ENCODE measurements at regions not wholly inside any gene's neighbourhood (a gene's known extent, or its start where the extent isn't known, plus 50 kb on each side); places are given as distances from the start of the nearest gene placed in this dataset.
A peak's percentile ranks its signal among the peaks of the same experiment; 100 is the strongest.

DNA sequence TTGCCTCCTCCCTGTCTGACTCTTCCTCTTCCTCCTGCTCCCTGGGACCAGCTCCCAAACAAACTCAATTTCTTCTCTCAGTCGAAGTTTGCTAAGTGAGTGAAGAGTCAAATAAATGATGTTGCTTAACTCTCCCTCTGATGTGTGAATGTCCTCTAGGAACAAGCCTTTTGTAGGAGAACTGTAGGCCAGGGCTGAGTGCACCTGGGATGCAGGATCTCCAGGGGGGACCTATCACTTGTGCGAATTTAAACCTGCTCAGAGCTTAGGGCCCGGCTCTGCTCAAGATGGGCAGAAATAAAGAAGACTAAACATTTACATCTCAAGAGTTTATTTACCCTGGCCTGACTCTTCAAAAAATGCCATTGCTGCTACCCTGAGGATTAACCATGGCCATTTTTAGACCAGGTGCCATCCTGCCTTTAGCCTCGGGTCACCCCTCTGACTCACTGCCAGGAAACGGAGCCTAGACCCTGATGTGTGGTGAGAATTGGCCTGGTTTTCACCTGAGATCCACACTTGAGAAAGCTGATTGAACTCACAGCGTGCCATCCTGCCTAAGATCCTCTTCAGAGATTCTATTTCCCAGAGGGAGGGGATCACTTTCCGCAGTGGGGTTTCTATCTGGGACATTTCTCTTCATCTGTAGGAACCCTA lies 63.6 kb upstream of the CD93 start:
- Histone ChIP-seq H3K36me3 (ENCODE audit: control insufficient read depth in 1 of 2, insufficient read depth in 2 of 2, low read length in 2 of 2) (no peaks in the 10 kb centered on the region), H3K9me3 (ENCODE audit: control insufficient read depth in 1 of 2, low read length in 2 of 2) (no peaks in the 10 kb centered on the region), H3K4me3 (ENCODE audit: low read depth in 1 of 2, low read length in 2 of 2) (no peak overlapping the region), H3K4me1 (ENCODE audit: control insufficient read depth in 1 of 2, insufficient read depth in 2 of 2, low read length in 2 of 2) (peaks cover 15 to 19% of the 10 kb centered on the region in 2 donors), H3K27ac (ENCODE audit: low read depth, low read length) (no peak overlapping the region), H3K9ac (ENCODE audit: low read depth in 1 of 2, low read length in 2 of 2) (no peak overlapping the region), H3K27me3 (ENCODE audit: control insufficient read depth in 1 of 2, insufficient read depth in 2 of 2, low read length in 2 of 2) (no peaks in the 10 kb centered on the region)

- Histone ChIP-seq H3K27ac (ENCODE audit: low read depth, low read length) (no peak overlapping the region), H3K9ac (ENCODE audit: low read depth in 1 of 2, low read length in 2 of 2) (no peak overlapping the region)
These were observed 62.8 kb upstream of the CD93 start for GRCh38 chr20:23148731-23149570.

DNA sequence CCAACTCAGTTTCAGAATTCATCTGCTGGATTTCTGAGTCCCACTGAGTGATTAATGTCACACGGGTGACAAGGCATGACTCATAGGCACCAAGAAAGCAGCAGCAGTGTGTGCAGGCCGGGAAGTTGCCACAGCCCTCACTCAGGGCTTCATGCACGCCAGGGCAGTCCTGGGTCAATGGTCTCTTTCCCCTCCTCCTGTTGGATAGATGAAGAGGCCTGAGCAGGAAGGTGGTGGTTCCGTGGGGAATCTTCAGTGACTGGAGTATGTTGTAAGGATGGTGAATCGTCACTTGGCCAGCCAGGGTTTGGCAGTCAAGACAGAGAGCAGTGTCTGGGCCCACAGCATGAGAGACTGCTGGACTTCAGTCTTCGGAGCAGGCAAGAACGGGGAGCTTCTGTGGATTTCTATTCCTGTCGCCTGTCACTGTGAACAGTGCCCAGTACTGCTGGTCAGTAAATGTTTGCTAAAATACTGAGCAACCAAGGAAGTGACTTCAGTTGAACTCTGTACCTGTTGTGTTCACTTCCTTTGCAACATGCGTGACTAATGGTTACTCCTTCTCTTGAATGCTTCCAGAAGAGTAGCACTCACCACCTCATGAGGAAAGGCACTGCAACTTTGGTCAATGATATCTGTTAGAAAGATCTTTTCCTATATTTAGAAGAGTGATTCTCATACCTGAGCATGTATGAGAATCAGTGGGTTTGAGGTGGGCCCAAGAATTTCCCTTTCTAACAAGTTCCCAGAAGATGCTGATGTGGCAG lies 62.0 kb upstream of the CD93 start:
- Histone ChIP-seq H3K27me3 (ENCODE audit: control insufficient read depth in 1 of 2, insufficient read depth in 2 of 2, low read length in 2 of 2) (no peaks in the 10 kb centered on the region), H3K4me1 (ENCODE audit: control insufficient read depth in 1 of 2, insufficient read depth in 2 of 2, low read length in 2 of 2) (peaks cover 15 to 16% of the 10 kb centered on the region in 2 donors), H3K9me3 (ENCODE audit: control insufficient read depth in 1 of 2, low read length in 2 of 2) (no peaks in the 10 kb centered on the region), H3K9ac (ENCODE audit: low read depth in 1 of 2, low read length in 2 of 2) (no peak overlapping the region), H3K4me3 (ENCODE audit: low read depth in 1 of 2, low read length in 2 of 2) (no peak overlapping the region), H3K36me3 (ENCODE audit: control insufficient read depth in 1 of 2, insufficient read depth in 2 of 2, low read length in 2 of 2) (no peaks in the 10 kb centered on the region), H3K27ac (ENCODE audit: low read depth, low read length) (peak overlapping the region; percentile 53)

More at GRCh38 chr20:23148731-23149570, 62.8 kb upstream of the CD93 start:
- H3K9me3 ChIP-seq (ENCODE audit: control insufficient read depth in 1 of 2, low read length in 2 of 2) = no peaks in the 10 kb centered on the region
- no peaks in the 10 kb centered on the region for H3K36me3 ChIP-seq (ENCODE audit: control insufficient read depth in 1 of 2, insufficient read depth in 2 of 2, low read length in 2 of 2)
- no peak overlapping the region for H3K4me3 ChIP-seq (ENCODE audit: low read depth in 1 of 2, low read length in 2 of 2)
- H3K27me3 ChIP-seq (ENCODE audit: control insufficient read depth in 1 of 2, insufficient read depth in 2 of 2, low read length in 2 of 2) = no peaks in the 10 kb centered on the region
- peaks cover 15 to 16% of the 10 kb centered on the region in 2 donors for H3K4me1 ChIP-seq (ENCODE audit: control insufficient read depth in 1 of 2, insufficient read depth in 2 of 2, low read length in 2 of 2)

GRCh38 chr20:23147647-23147963 lies 61.5 kb upstream of the CD93 start:
- H3K27ac ChIP-seq (ENCODE audit: low read depth, low read length) = peak overlapping the region; percentile 53
- no peaks in the 10 kb centered on the region for H3K27me3 ChIP-seq (ENCODE audit: control insufficient read depth in 1 of 2, insufficient read depth in 2 of 2, low read length in 2 of 2)
- no peak overlapping the region for H3K9ac ChIP-seq (ENCODE audit: low read depth in 1 of 2, low read length in 2 of 2)
- no peak overlapping the region for H3K4me3 ChIP-seq (ENCODE audit: low read depth in 1 of 2, low read length in 2 of 2)
- H3K4me1 ChIP-seq (ENCODE audit: control insufficient read depth in 1 of 2, insufficient read depth in 2 of 2, low read length in 2 of 2) = peaks cover 17% of the 10 kb centered on the region in 2 donors
- H3K36me3 ChIP-seq (ENCODE audit: control insufficient read depth in 1 of 2, insufficient read depth in 2 of 2, low read length in 2 of 2) = no peaks in the 10 kb centered on the region
- no peaks in the 10 kb centered on the region for H3K9me3 ChIP-seq (ENCODE audit: control insufficient read depth in 1 of 2, low read length in 2 of 2)

- Histone ChIP-seq H3K4me3 (ENCODE audit: low read depth in 1 of 2, low read length in 2 of 2) (no peak overlapping the region), H3K9me3 (ENCODE audit: control insufficient read depth in 1 of 2, low read length in 2 of 2) (no peaks in the 10 kb centered on the region), H3K4me1 (ENCODE audit: control insufficient read depth in 1 of 2, insufficient read depth in 2 of 2, low read length in 2 of 2) (peaks cover 18 to 19% of the 10 kb centered on the region in 2 donors), H3K36me3 (ENCODE audit: control insufficient read depth in 1 of 2, insufficient read depth in 2 of 2, low read length in 2 of 2) (no peaks in the 10 kb centered on the region), H3K9ac (ENCODE audit: low read depth in 1 of 2, low read length in 2 of 2) (no peak overlapping the region), H3K27me3 (ENCODE audit: control insufficient read depth in 1 of 2, insufficient read depth in 2 of 2, low read length in 2 of 2) (no peaks in the 10 kb centered on the region), H3K27ac (ENCODE audit: low read depth, low read length) (peak overlapping the region; percentile 30)
These were observed 60.9 kb upstream of the CD93 start for GRCh38 chr20:23146857-23147637.

- Histone ChIP-seq H3K4me3 (ENCODE audit: low read depth in 1 of 2, low read length in 2 of 2) (no peak overlapping the region), H3K4me1 (ENCODE audit: control insufficient read depth in 1 of 2, insufficient read depth in 2 of 2, low read length in 2 of 2) (peaks cover 19% of the 10 kb centered on the region in 2 donors), H3K9me3 (ENCODE audit: control insufficient read depth in 1 of 2, low read length in 2 of 2) (no peaks in the 10 kb centered on the region), H3K27ac (ENCODE audit: low read depth, low read length) (no peak overlapping the region), H3K9ac (ENCODE audit: low read depth in 1 of 2, low read length in 2 of 2) (no peak overlapping the region), H3K27me3 (ENCODE audit: control insufficient read depth in 1 of 2, insufficient read depth in 2 of 2, low read length in 2 of 2) (no peaks in the 10 kb centered on the region), H3K36me3 (ENCODE audit: control insufficient read depth in 1 of 2, insufficient read depth in 2 of 2, low read length in 2 of 2) (no peaks in the 10 kb centered on the region)
These were observed 60.1 kb upstream of the CD93 start for GRCh38 chr20:23146181-23146580.

DNA sequence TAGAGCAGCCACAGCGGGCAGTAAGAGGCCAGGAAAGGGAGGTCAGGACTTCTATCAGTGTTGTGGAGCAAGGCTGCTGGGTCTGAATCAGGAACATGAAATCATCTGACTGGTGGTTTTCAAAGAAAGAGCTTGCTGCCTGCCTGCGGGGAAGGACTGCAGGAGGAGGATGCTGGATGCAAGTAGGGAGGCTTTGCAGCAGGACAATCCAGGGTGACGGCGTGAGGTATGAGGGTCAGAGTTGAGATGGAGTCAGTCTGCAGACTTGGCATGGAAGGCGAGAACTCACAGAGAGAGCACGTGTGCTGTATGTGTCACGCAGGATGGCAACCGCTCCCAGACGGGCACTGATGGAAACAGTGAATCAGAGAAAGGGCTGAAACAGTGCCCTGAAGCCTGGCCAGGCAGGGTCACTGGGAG lies 59.2 kb upstream of the CD93 start:
- peaks cover 19% of the 10 kb centered on the region in 2 donors for H3K4me1 ChIP-seq (ENCODE audit: control insufficient read depth in 1 of 2, insufficient read depth in 2 of 2, low read length in 2 of 2)
- no peak overlapping the region for H3K27ac ChIP-seq (ENCODE audit: low read depth, low read length)
- H3K9ac ChIP-seq (ENCODE audit: low read depth in 1 of 2, low read length in 2 of 2) = no peak overlapping the region
- H3K36me3 ChIP-seq (ENCODE audit: control insufficient read depth in 1 of 2, insufficient read depth in 2 of 2, low read length in 2 of 2) = no peaks in the 10 kb centered on the region
- no peaks in the 10 kb centered on the region for H3K27me3 ChIP-seq (ENCODE audit: control insufficient read depth in 1 of 2, insufficient read depth in 2 of 2, low read length in 2 of 2)
- no peak overlapping the region for H3K4me3 ChIP-seq (ENCODE audit: low read depth in 1 of 2, low read length in 2 of 2)
- H3K9me3 ChIP-seq (ENCODE audit: control insufficient read depth in 1 of 2, low read length in 2 of 2) = no peaks in the 10 kb centered on the region

- Histone ChIP-seq H3K9ac (ENCODE audit: low read depth in 1 of 2, low read length in 2 of 2) (no peak overlapping the region), H3K4me1 (ENCODE audit: control insufficient read depth in 1 of 2, insufficient read depth in 2 of 2, low read length in 2 of 2) (peaks cover 19% of the 10 kb centered on the region in 2 donors), H3K27ac (ENCODE audit: low read depth, low read length) (no peak overlapping the region)
These were observed 58.7 kb upstream of the CD93 start for GRCh38 chr20:23144856-23145255.

DNA sequence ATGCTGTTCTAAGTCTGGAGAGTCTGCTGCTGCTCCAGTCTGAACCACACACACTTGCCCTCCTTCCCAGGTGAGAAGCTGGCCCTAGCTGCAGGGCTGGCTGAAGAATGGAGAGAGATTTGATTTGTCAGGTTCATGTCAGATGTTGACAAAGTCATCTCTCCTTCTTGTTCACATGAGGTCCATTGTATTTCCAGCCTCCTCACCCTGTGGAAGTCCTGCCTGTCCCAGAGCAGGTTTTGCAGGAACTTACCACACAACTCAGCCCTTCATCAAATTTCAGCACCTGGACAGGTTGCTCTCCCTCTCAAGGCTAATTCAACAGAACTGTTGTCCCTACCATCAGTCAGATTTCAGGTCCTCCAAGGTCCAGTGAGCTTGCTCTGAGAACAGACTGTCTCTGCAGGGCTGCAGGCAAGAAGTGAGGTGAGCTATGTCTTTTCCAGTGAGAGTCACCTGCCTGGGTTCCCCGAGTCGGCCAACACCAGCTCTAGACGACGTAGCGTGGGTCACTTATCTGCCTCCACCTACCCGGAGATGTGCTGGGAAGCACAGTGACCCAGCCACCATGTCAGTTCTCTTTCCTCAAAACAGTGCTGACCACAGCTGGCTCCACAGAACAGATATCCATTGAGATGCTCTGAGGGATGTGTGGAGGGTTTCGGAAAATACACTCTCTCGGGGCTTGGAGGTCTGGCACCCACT lies 58.0 kb upstream of the CD93 start:
- Histone ChIP-seq H3K36me3 (ENCODE audit: control insufficient read depth in 1 of 2, insufficient read depth in 2 of 2, low read length in 2 of 2) (no peaks in the 10 kb centered on the region), H3K4me3 (ENCODE audit: low read depth in 1 of 2, low read length in 2 of 2) (no peak overlapping the region), H3K4me1 (ENCODE audit: control insufficient read depth in 1 of 2, insufficient read depth in 2 of 2, low read length in 2 of 2) (peaks cover 19% of the 10 kb centered on the region in 2 donors), H3K9ac (ENCODE audit: low read depth in 1 of 2, low read length in 2 of 2) (no peak overlapping the region), H3K9me3 (ENCODE audit: control insufficient read depth in 1 of 2, low read length in 2 of 2) (no peaks in the 10 kb centered on the region), H3K27ac (ENCODE audit: low read depth, low read length) (no peak overlapping the region), H3K27me3 (ENCODE audit: control insufficient read depth in 1 of 2, insufficient read depth in 2 of 2, low read length in 2 of 2) (no peaks in the 10 kb centered on the region)

More at GRCh38 chr20:23144856-23145255, 58.7 kb upstream of the CD93 start:
- no peak overlapping the region for H3K4me3 ChIP-seq (ENCODE audit: low read depth in 1 of 2, low read length in 2 of 2)
- H3K27me3 ChIP-seq (ENCODE audit: control insufficient read depth in 1 of 2, insufficient read depth in 2 of 2, low read length in 2 of 2) = no peaks in the 10 kb centered on the region
- H3K9me3 ChIP-seq (ENCODE audit: control insufficient read depth in 1 of 2, low read length in 2 of 2) = no peaks in the 10 kb centered on the region
- no peaks in the 10 kb centered on the region for H3K36me3 ChIP-seq (ENCODE audit: control insufficient read depth in 1 of 2, insufficient read depth in 2 of 2, low read length in 2 of 2)

Measured in duodenal mucosa (tissue), 2 donors.